Mesenchymal stem cell (in vitro differentiated cells and primary cell): ENCODE measurements at regions not wholly inside any gene's neighbourhood (a gene's known extent, or its start where the extent isn't known, plus 50 kb on each side); places are given as distances from the start of the nearest gene placed in this dataset.

ENCODE experiments used
- DNase-seq: peaks from one replicate; pipeline ENCODE4 v3.0.0-alpha.2; 2013
- H2AFZ ChIP-seq: one replicate; pipeline ENCODE4 v1.6.1; 2013; ENCODE audit warnings: low read depth, mild to moderate bottlenecking, control low read depth, inconsistent platforms, low read length, moderate library complexity
- H2AK5ac ChIP-seq: 2 replicates; pipeline ENCODE4 v1.6.1; 2013; ENCODE audit warnings: low read length, moderate library complexity, mild to moderate bottlenecking, inconsistent platforms; ENCODE audit not compliant: severe bottlenecking
- H2BK120ac ChIP-seq: one replicate; pipeline ENCODE4 v1.6.1; 2013; ENCODE audit warnings: low read depth, mild to moderate bottlenecking, inconsistent platforms, low read length, moderate library complexity
- H2BK12ac ChIP-seq, 2 experiments: one replicate each; pipeline ENCODE4 v1.6.1; 2013; ENCODE audit warnings: inconsistent platforms in 2 of 2, low read length in 2 of 2, mild to moderate bottlenecking in 2 of 2, moderate library complexity in 2 of 2, control low read depth in 1 of 2
- H2BK15ac ChIP-seq: one replicate; pipeline ENCODE4 v1.6.1; 2013; ENCODE audit warnings: mild to moderate bottlenecking, low read depth, inconsistent platforms; ENCODE audit not compliant: poor library complexity, severe bottlenecking
- H2BK5ac ChIP-seq: 2 replicates; pipeline ENCODE4 v1.6.1; 2013; ENCODE audit warnings: low read depth, mild to moderate bottlenecking, low read length, control low read depth, inconsistent platforms; ENCODE audit not compliant: poor library complexity, severe bottlenecking
- H3K14ac ChIP-seq, 2 experiments: one replicate each; pipeline ENCODE4 v1.6.1; 2013; ENCODE audit warnings: inconsistent platforms in 2 of 2, low read length in 2 of 2, control low read depth in 1 of 2, mild to moderate bottlenecking in 1 of 2, moderate library complexity in 1 of 2
- H3K18ac ChIP-seq, 2 experiments: one replicate each; pipeline ENCODE4 v1.6.1; 2013; ENCODE audit warnings: inconsistent platforms in 2 of 2, low read length in 2 of 2, control low read depth in 1 of 2, low read depth in 1 of 2, mild to moderate bottlenecking in 1 of 2
- H3K23ac ChIP-seq, 2 experiments: one replicate each; pipeline ENCODE4 v1.6.1; 2013; ENCODE audit warnings: inconsistent platforms in 2 of 2, low read length in 2 of 2, mild to moderate bottlenecking in 2 of 2, moderate library complexity in 2 of 2, control low read depth in 1 of 2
- H3K27ac ChIP-seq: 2 replicates; pipeline ENCODE4 v1.5.1; 2013; ENCODE audit warnings: mild to moderate bottlenecking, moderate library complexity, low read length, control low read depth, inconsistent platforms; ENCODE audit not compliant: poor library complexity, severe bottlenecking
- H3K27me3 ChIP-seq, 2 experiments: 2 replicates each; pipeline versions ENCODE4 v1.6.1 to v1.7.0; 2013; ENCODE audit warnings: low read length in 2 of 2, mild to moderate bottlenecking in 2 of 2, moderate library complexity in 2 of 2, control low read depth in 1 of 2, inconsistent platforms in 1 of 2; ENCODE audit not compliant: control insufficient read depth in 1 of 2, insufficient read depth in 1 of 2
- H3K36me3 ChIP-seq, 2 experiments: 2 replicates each; pipeline versions ENCODE4 v1.6.1 to v1.7.0; 2013; ENCODE audit warnings: low read length in 2 of 2, control low read depth in 1 of 2, inconsistent platforms in 1 of 2, low read depth in 1 of 2, mild to moderate bottlenecking in 1 of 2; ENCODE audit not compliant: insufficient read depth in 2 of 2, control insufficient read depth in 1 of 2
- H3K4ac ChIP-seq, 2 experiments: one replicate each; pipeline ENCODE4 v1.6.1; 2013; ENCODE audit warnings: inconsistent platforms in 2 of 2, low read length in 2 of 2, mild to moderate bottlenecking in 2 of 2, moderate library complexity in 2 of 2, control low read depth in 1 of 2, low read depth in 1 of 2
- H3K4me1 ChIP-seq: 2 replicates; pipeline ENCODE4 v1.6.1; 2013; ENCODE audit warnings: low read depth, low read length, control low read depth; ENCODE audit not compliant: control insufficient read depth, insufficient read depth
- H3K4me2 ChIP-seq: 2 replicates; pipeline ENCODE4 v1.6.1; 2013; ENCODE audit warnings: low read length, mild to moderate bottlenecking, inconsistent platforms; ENCODE audit not compliant: poor library complexity, severe bottlenecking
- H3K4me3 ChIP-seq, 2 experiments: 2 replicates each; pipeline versions ENCODE4 v1.5.1 to v1.7.0; 2013; ENCODE audit warnings: low read length in 2 of 2, mild to moderate bottlenecking in 2 of 2, control low read depth in 1 of 2, low read depth in 1 of 2; ENCODE audit not compliant: insufficient read depth in 1 of 2
- H3K79me1 ChIP-seq: replicated peaks from 2 replicates; pipeline ENCODE4 v1.6.1; 2013; ENCODE audit warnings: mild to moderate bottlenecking, control low read depth, low read length, inconsistent platforms; ENCODE audit not compliant: poor library complexity, severe bottlenecking
- H3K9ac ChIP-seq: 2 replicates; pipeline ENCODE4 v1.7.0; 2013; ENCODE audit warnings: mild to moderate bottlenecking, low read length, moderate library complexity
- H3K9me3 ChIP-seq: 2 replicates; pipeline ENCODE4 v1.7.0; 2013; ENCODE audit warnings: mild to moderate bottlenecking, low read length; ENCODE audit not compliant: control insufficient read depth
- H4K8ac ChIP-seq: one replicate; pipeline ENCODE4 v1.6.1; 2013; ENCODE audit warnings: inconsistent platforms, mild to moderate bottlenecking, low read length, moderate library complexity
- H4K91ac ChIP-seq: one replicate; pipeline ENCODE4 v1.6.1; 2013; ENCODE audit warnings: mild to moderate bottlenecking, low read length, inconsistent platforms
- WGBS: methylation state at CpG from one replicate; pipeline ENCODE4 v1.1.7; 2013; ENCODE audit warnings: mixed read lengths; 5-methylcytosine and 5-hydroxymethylcytosine counted together

GRCh38 chr14:22415605-22415959, 173.4 kb downstream of the DAD1 start:
- Histone ChIP-seq H3K27me3 (peaks cover 0 to 32% of the 10 kb centered on the region in 2 experiments), H2AFZ (no peak overlapping the region), H3K4me3 (no peak overlapping the region), H2AK5ac (no peak overlapping the region), H3K27ac (no peak overlapping the region), H3K9ac (no peak overlapping the region), H3K36me3 (no peaks in the 10 kb centered on the region), H4K8ac (no peak overlapping the region), H3K14ac (no peak overlapping the region), H2BK15ac (no peak overlapping the region), H3K4ac (no peak overlapping the region), H3K23ac (no peak overlapping the region), H2BK12ac (no peak overlapping the region), H2BK120ac (no peak overlapping the region), H4K91ac (no peak overlapping the region), H2BK5ac (no peak overlapping the region), H3K4me2 (no peak overlapping the region), H3K4me1 (peaks cover 11% of the 10 kb centered on the region), H3K79me1 (no peaks in the 10 kb centered on the region), H3K18ac (no peak overlapping the region), H3K9me3 (no peaks in the 10 kb centered on the region)
- 100% methylated on average over 1 of the region's 1 CpG for WGBS
- DNase-seq = no peak

DNA sequence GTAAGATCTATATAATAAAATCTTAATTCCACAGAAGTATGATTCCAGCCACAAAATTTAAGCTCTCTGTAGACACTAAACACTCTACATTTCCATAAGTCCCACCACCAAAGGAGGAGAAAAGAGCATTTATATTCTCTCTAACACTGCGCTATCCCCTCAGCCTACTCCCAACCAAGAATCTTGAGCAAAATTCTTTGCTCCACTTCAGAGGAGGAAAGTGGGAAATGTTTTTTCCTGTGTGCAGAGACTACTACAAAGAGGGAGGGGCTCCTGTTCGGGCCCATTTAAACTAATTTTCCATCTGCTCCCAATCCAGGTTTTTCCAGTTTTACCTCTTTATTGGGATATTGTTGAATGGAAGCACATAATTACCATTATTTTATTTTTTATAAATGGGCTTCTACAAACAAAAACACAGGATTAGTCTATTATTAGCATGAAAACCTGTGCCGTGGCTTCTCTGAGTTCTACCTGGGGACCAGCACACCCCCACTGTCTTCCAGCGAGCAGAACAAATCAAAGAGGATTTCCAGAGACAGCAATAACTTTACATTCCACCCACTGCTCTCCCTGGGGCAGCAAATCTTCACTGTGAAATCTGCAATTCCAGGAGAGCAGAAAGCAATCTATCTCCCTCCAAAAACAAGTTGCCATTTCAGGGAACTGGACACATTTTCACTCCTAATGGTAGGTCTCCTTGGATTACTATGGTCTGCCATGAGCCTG, 174.0 kb downstream of the DAD1 start:
- H3K36me3 ChIP-seq = no peaks in the 10 kb centered on the region
- H3K4me2 ChIP-seq = no peak overlapping the region
- no peak overlapping the region for H2BK5ac ChIP-seq
- H3K18ac ChIP-seq = no peak overlapping the region
- H3K9ac ChIP-seq = no peak overlapping the region
- no peaks in the 10 kb centered on the region for H3K79me1 ChIP-seq
- H2AK5ac ChIP-seq = no peak overlapping the region
- no peaks in the 10 kb centered on the region for H3K9me3 ChIP-seq
- no peak overlapping the region for H2BK120ac ChIP-seq
- H2BK15ac ChIP-seq = no peak overlapping the region
- H2BK12ac ChIP-seq = no peak overlapping the region
- no peak overlapping the region for H4K8ac ChIP-seq
- H3K23ac ChIP-seq = no peak overlapping the region
- H3K27ac ChIP-seq = no peak overlapping the region
- peaks cover 0 to 29% of the 10 kb centered on the region in 2 experiments for H3K27me3 ChIP-seq
- no peak overlapping the region for H3K14ac ChIP-seq
- H4K91ac ChIP-seq = no peak overlapping the region
- peaks cover 11% of the 10 kb centered on the region for H3K4me1 ChIP-seq
- no peak overlapping the region for H3K4ac ChIP-seq
- no peak overlapping the region for H2AFZ ChIP-seq
- no peak overlapping the region for H3K4me3 ChIP-seq
- no peak for DNase-seq
- 46% methylated on average over 2 of the region's 4 CpGs for WGBS

- WGBS = 65% methylated on average over 5 of the region's 5 CpGs
Observed at GRCh38 chr14:22412926-22413411, 176.1 kb downstream of the DAD1 start.

GRCh38 chr14:22411398-22412055, 177.5 kb downstream of the DAD1 start:
- H2AK5ac ChIP-seq = no peak overlapping the region
- no peak overlapping the region for H3K23ac ChIP-seq
- H3K36me3 ChIP-seq = no peaks in the 10 kb centered on the region
- no peak overlapping the region for H2BK15ac ChIP-seq
- no peak overlapping the region for H4K91ac ChIP-seq
- H3K79me1 ChIP-seq = no peaks in the 10 kb centered on the region
- no peak overlapping the region for H3K27ac ChIP-seq
- 91% methylated on average over 5 of the region's 5 CpGs for WGBS
- H3K4me1 ChIP-seq = peaks cover 5% of the 10 kb centered on the region
- H2BK5ac ChIP-seq = no peak overlapping the region
- no peak overlapping the region for H4K8ac ChIP-seq
- no peaks in the 10 kb centered on the region for H3K9me3 ChIP-seq
- no peak overlapping the region for H3K14ac ChIP-seq
- H3K9ac ChIP-seq = no peak overlapping the region
- no peak overlapping the region for H3K18ac ChIP-seq
- no peak overlapping the region for H3K4me3 ChIP-seq
- no peak overlapping the region for H2BK120ac ChIP-seq
- DNase-seq = no peak
- H3K4ac ChIP-seq = no peak overlapping the region
- H2AFZ ChIP-seq = no peak overlapping the region
- peaks cover 0 to 13% of the 10 kb centered on the region in 2 experiments for H3K27me3 ChIP-seq
- H3K4me2 ChIP-seq = no peak overlapping the region
- no peak overlapping the region for H2BK12ac ChIP-seq

More at GRCh38 chr14:22412926-22413411, 176.1 kb downstream of the DAD1 start:
- Histone ChIP-seq H2BK120ac (no peak overlapping the region), H3K36me3 (no peaks in the 10 kb centered on the region), H3K4me2 (no peak overlapping the region), H3K9me3 (no peaks in the 10 kb centered on the region), H3K4me3 (peak overlapping the region in 1 of 2 experiments; percentile 11), H3K23ac (no peak overlapping the region), H3K9ac (no peak overlapping the region), H3K27ac (peak overlapping the region; percentile 49), H3K4ac (no peak overlapping the region), H2BK5ac (no peak overlapping the region), H2BK12ac (no peak overlapping the region), H3K4me1 (peaks cover 5% of the 10 kb centered on the region), H4K91ac (no peak overlapping the region), H4K8ac (no peak overlapping the region), H3K79me1 (no peaks in the 10 kb centered on the region), H2BK15ac (no peak overlapping the region), H3K27me3 (peaks cover 0 to 18% of the 10 kb centered on the region in 2 experiments), H2AK5ac (no peak overlapping the region), H2AFZ (no peak overlapping the region), H3K14ac (no peak overlapping the region), H3K18ac (no peak overlapping the region)
- no peak for DNase-seq
